Activated T-cell treated with anti-CD3 and anti-CD28 coated beads, Interleukin-2, amount 50 U/mL, for 1 hour (primary cell): ENCODE measurements at regions not wholly inside any gene's neighbourhood (a gene's known extent, or its start where the extent isn't known, plus 50 kb on each side); places are given as distances from the start of the nearest gene placed in this dataset.

Experiments used
- DNase-seq: peaks from one replicate; pipeline ENCODE4 v3.0.0-alpha.2; 2020

GRCh38 chr9:21672761-21673160, 129.7 kb upstream of the MTAP start:
- DNase-seq: no peak

GRCh38 chr9:21674894-21675293, 127.5 kb upstream of the MTAP start:
- DNase-seq: no peak

GRCh38 chr9:21677387-21677786, 125.0 kb upstream of the MTAP start:
- no peak for DNase-seq

GRCh38 chr9:21677834-21678233, 124.6 kb upstream of the MTAP start:
- no peak for DNase-seq

- no peak for DNase-seq
These were observed 123.0 kb upstream of the MTAP start for GRCh38 chr9:21679432-21679831.

- DNase-seq: no peak
These were observed 121.8 kb upstream of the MTAP start for GRCh38 chr9:21680590-21680989.

GRCh38 chr9:21681641-21682040, 120.8 kb upstream of the MTAP start:
- no peak for DNase-seq

GRCh38 chr9:21682381-21682780, 120.1 kb upstream of the MTAP start:
- no peak for DNase-seq

GRCh38 chr9:21682981-21683380, 119.5 kb upstream of the MTAP start:
- no peak for DNase-seq

GRCh38 chr9:21683484-21684175, 118.8 kb upstream of the MTAP start:
- no peak for DNase-seq

GRCh38 chr9:21684231-21684630, 118.2 kb upstream of the MTAP start:
- no peak for DNase-seq

- DNase-seq: no peak
These were observed 117.5 kb upstream of the MTAP start for GRCh38 chr9:21684831-21685362.

GRCh38 chr9:21685502-21685901, 116.9 kb upstream of the MTAP start:
- no peak for DNase-seq

- DNase-seq: no peak
These were observed 115.7 kb upstream of the MTAP start for GRCh38 chr9:21686738-21687137.

GRCh38 chr9:21687351-21687750, 115.1 kb upstream of the MTAP start:
- DNase-seq: no peak

GRCh38 chr9:21688108-21689102, 114.0 kb upstream of the MTAP start:
- DNase-seq: no peak

GRCh38 chr9:21689854-21690253, 112.6 kb upstream of the MTAP start:
- DNase-seq: no peak

GRCh38 chr9:21690561-21690960, 111.9 kb upstream of the MTAP start:
- no peak for DNase-seq

GRCh38 chr9:21692390-21692789, 110.0 kb upstream of the MTAP start:
- no peak for DNase-seq

- no peak for DNase-seq
These were observed 108.0 kb upstream of the MTAP start for GRCh38 chr9:21694424-21694823.

- no peak for DNase-seq
These were observed 107.0 kb upstream of the MTAP start for GRCh38 chr9:21695443-21695842.

- no peak for DNase-seq
These were observed 106.5 kb upstream of the MTAP start for GRCh38 chr9:21695874-21696341.

GRCh38 chr9:21696411-21696871, 106.0 kb upstream of the MTAP start:
- no peak for DNase-seq

- DNase-seq: no peak
These were observed 94.2 kb upstream of the MTAP start for GRCh38 chr9:21708260-21708711.
